Testis (tissue), 2 donors: ENCODE measurements at regions not wholly inside any gene's neighbourhood (a gene's known extent, or its start where the extent isn't known, plus 50 kb on each side); places are given as distances from the start of the nearest gene placed in this dataset.

Experiments
- DNase-seq: peaks from one replicate; pipeline ENCODE4 v3.0.0-alpha.2; 2019
- H3K27ac ChIP-seq, 2 donors: fragments of 200-600 bp; sonication (generic); one replicate each; pipeline ENCODE4 v1.5.1; 2019
- H3K27me3 ChIP-seq: fragments of 200-600 bp; sonication (generic); one replicate; pipeline ENCODE4 v1.5.1; 2019
- H3K36me3 ChIP-seq: fragments of 200-600 bp; sonication (generic); one replicate; pipeline ENCODE4 v1.5.1; 2017; ENCODE audit warnings: low read depth; ENCODE audit errors: missing control alignments
- H3K4me1 ChIP-seq: fragments of 200-600 bp; sonication (generic); one replicate; pipeline ENCODE4 v1.5.1; 2019
- H3K4me3 ChIP-seq, 2 donors: fragments of 200-600 bp; sonication (generic); one replicate each; pipeline ENCODE4 v1.5.1; 2017 to 2019
- H3K9me3 ChIP-seq: fragments of 200-600 bp; sonication (generic); one replicate; pipeline ENCODE4 v1.5.1; 2017
- CTCF ChIP-seq, 3 experiments: fragments of 450-650 bp in 2 of 3; fragments of 200-600 bp in 1 of 3; sonication (generic) in 1 of 3; IDR thresholded peaks; one replicate each; pipeline ENCODE4 v1.5.1; 2016 to 2019; ENCODE audit warnings: antibody characterized with exemption in 3 of 3, mild to moderate bottlenecking in 2 of 3, moderate library complexity in 1 of 3
- POLR2A ChIP-seq: fragments of 450-650 bp; IDR thresholded peaks from one replicate; pipeline ENCODE4 v1.6.1; 2017; ENCODE audit warnings: antibody characterized with exemption, mild to moderate bottlenecking, moderate library complexity
- WGBS, 2 donors: methylation state at CpG; one replicate each; pipeline ENCODE4 v1.1.5; 2018; 5-methylcytosine and 5-hydroxymethylcytosine counted together
- intact Hi-C: fragments of 100-400 bp; cut with DNase I; formaldehyde crosslinking; loops from one replicate; pipeline ENCODE4 v1.15.1; 2023; ENCODE audit warnings: low total_unique reads

GRCh38 chr9:106056328-106056727, 362.0 kb downstream of the TMEM38B start:
- intact Hi-C loops = no loop called here
- H3K27me3 ChIP-seq = no peaks in the 10 kb centered on the region
- no peaks in the 10 kb centered on the region for H3K9me3 ChIP-seq
- H3K4me1 ChIP-seq = no peaks in the 10 kb centered on the region
- H3K27ac ChIP-seq = no peak overlapping the region
- TF ChIP-seq CTCF (IDR thresholded peaks at IDR 0.05) = no peak
- TF ChIP-seq POLR2A = no peak
- no peaks in the 10 kb centered on the region for H3K36me3 ChIP-seq
- DNase-seq = no peak
- no peak overlapping the region for H3K4me3 ChIP-seq

- H3K4me1 ChIP-seq = no peaks in the 10 kb centered on the region
- WGBS, 2 donors = 94 to 95% methylated on average over 2 to 8 of the region's 8 CpGs
- no peaks in the 10 kb centered on the region for H3K27me3 ChIP-seq
- no peak overlapping the region for H3K4me3 ChIP-seq
- TF ChIP-seq CTCF (IDR thresholded peaks at IDR 0.05) (no peak), POLR2A (no peak)
- no peak overlapping the region for H3K27ac ChIP-seq
- H3K9me3 ChIP-seq = no peaks in the 10 kb centered on the region
- DNase-seq = no peak
- intact Hi-C loops = no loop called here
- H3K36me3 ChIP-seq = no peaks in the 10 kb centered on the region
Measured at GRCh38 chr9:106058460-106058859, 364.1 kb downstream of the TMEM38B start.

GRCh38 chr9:106059886-106060285, 365.5 kb downstream of the TMEM38B start:
- 46 to 68% methylated on average over 6 to 8 of the region's 8 CpGs for WGBS, 2 donors
- Histone ChIP-seq H3K4me3 (peak overlapping the region in 1 of 2 donors; percentile 14), H3K27ac (no peak overlapping the region), H3K4me1 (no peaks in the 10 kb centered on the region), H3K36me3 (no peaks in the 10 kb centered on the region), H3K9me3 (no peaks in the 10 kb centered on the region), H3K27me3 (no peaks in the 10 kb centered on the region)
- TF ChIP-seq CTCF (IDR thresholded peaks at IDR 0.05) = no peak
- TF ChIP-seq POLR2A = no peak
- no peak for DNase-seq
- intact Hi-C loops = no loop called here

GRCh38 chr9:106060885-106061284, 366.5 kb downstream of the TMEM38B start:
- H3K9me3 ChIP-seq = no peaks in the 10 kb centered on the region

More at GRCh38 chr9:106060885-106061284, 366.5 kb downstream of the TMEM38B start:
- DNase-seq = no peak
- H3K36me3 ChIP-seq = no peaks in the 10 kb centered on the region
- no peaks in the 10 kb centered on the region for H3K4me1 ChIP-seq
- intact Hi-C loops = no loop called here
- no peak overlapping the region for H3K4me3 ChIP-seq
- H3K27ac ChIP-seq = no peak overlapping the region
- TF ChIP-seq POLR2A (no peak), CTCF (IDR thresholded peaks at IDR 0.05) (no peak)
- no peaks in the 10 kb centered on the region for H3K27me3 ChIP-seq
